Lower lobe of right lung (tissue), 2 donors: ENCODE measurements at regions not wholly inside any gene's neighbourhood (a gene's known extent, or its start where the extent isn't known, plus 50 kb on each side); places are given as distances from the start of the nearest gene placed in this dataset.
"Not testable (repeated sequence)": the region's sequence is repeated elsewhere in the genome, so short reads cannot be mapped to it uniquely, and the experiment has no call there.

Experiments used
- ATAC-seq, 2 donors: fragments of 200-7000 bp; cut with Tn5 transposase; one replicate each; pipeline ENCODE4 v1.9.1; 2020 to 2022; ENCODE audit warnings: mild to moderate bottlenecking in 2 of 2, moderate library complexity in 2 of 2
- DNase-seq: peaks from one replicate; pipeline ENCODE4 v3.0.0-alpha.2; 2020
- H3K27ac ChIP-seq: fragments of 200-600 bp; one replicate; pipeline ENCODE4 v1.8.0; 2022
- H3K27me3 ChIP-seq: fragments of 200-600 bp; one replicate; pipeline ENCODE4 v1.8.0; 2022; ENCODE audit warnings: low read depth
- H3K36me3 ChIP-seq: fragments of 200-600 bp; one replicate; pipeline ENCODE4 v1.8.0; 2022; ENCODE audit warnings: mild to moderate bottlenecking
- H3K4me1 ChIP-seq: fragments of 200-600 bp; one replicate; pipeline ENCODE4 v1.8.0; 2022
- H3K4me3 ChIP-seq: fragments of 200-600 bp; one replicate; pipeline ENCODE4 v1.8.0; 2022; ENCODE audit warnings: mild to moderate bottlenecking
- H3K9me3 ChIP-seq: fragments of 200-600 bp; one replicate; pipeline ENCODE4 v1.8.0; 2022
- intact Hi-C: fragments of 100-400 bp; cut with DNase I; formaldehyde crosslinking; loops from one replicate; pipeline ENCODE4 v1.11.0; 2022
- TF ChIP-seq, protein P1 (sequence below): fragments of 200-600 bp; IDR thresholded peaks from one replicate; pipeline ENCODE4 v1.8.0; 2022; ENCODE audit warnings: antibody characterized with exemption, mild to moderate bottlenecking
- donor health status: DM: no; HTN: yes; CAD: no; lungs with severe emphysema.

- Histone ChIP-seq H3K9me3 (peaks cover 7% of the 10 kb centered on the region), H3K27ac (no peak overlapping the region), H3K4me1 (no peaks in the 10 kb centered on the region), H3K27me3 (no peaks in the 10 kb centered on the region), H3K36me3 (no peaks in the 10 kb centered on the region), H3K4me3 (no peak overlapping the region)
- intact Hi-C loops = no loop called here
- DNase-seq (no peak), ATAC-seq (no peak)
- TF ChIP-seq, protein P1, sequence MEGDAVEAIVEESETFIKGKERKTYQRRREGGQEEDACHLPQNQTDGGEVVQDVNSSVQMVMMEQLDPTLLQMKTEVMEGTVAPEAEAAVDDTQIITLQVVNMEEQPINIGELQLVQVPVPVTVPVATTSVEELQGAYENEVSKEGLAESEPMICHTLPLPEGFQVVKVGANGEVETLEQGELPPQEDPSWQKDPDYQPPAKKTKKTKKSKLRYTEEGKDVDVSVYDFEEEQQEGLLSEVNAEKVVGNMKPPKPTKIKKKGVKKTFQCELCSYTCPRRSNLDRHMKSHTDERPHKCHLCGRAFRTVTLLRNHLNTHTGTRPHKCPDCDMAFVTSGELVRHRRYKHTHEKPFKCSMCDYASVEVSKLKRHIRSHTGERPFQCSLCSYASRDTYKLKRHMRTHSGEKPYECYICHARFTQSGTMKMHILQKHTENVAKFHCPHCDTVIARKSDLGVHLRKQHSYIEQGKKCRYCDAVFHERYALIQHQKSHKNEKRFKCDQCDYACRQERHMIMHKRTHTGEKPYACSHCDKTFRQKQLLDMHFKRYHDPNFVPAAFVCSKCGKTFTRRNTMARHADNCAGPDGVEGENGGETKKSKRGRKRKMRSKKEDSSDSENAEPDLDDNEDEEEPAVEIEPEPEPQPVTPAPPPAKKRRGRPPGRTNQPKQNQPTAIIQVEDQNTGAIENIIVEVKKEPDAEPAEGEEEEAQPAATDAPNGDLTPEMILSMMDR = no peak
These were observed 547.5 kb downstream of the KCNH5 start for GRCh38 chr14:62497708-62498107.

GRCh38 chr14:62501021-62501750 is 544.1 kb downstream of the KCNH5 start:
- ATAC-seq (no peak), DNase-seq (no peak)
- Histone ChIP-seq H3K4me1 (no peaks in the 10 kb centered on the region), H3K36me3 (no peaks in the 10 kb centered on the region), H3K27ac (no peak overlapping the region), H3K27me3 (no peaks in the 10 kb centered on the region), H3K4me3 (no peak overlapping the region), H3K9me3 (peaks cover 7% of the 10 kb centered on the region)
- TF ChIP-seq, protein P1 = no peak
- intact Hi-C loops = no loop called here

- intact Hi-C loops = no loop called here
- no peaks in the 10 kb centered on the region for H3K36me3 ChIP-seq
- no peak overlapping the region for H3K27ac ChIP-seq
- no peaks in the 10 kb centered on the region for H3K4me1 ChIP-seq
- H3K27me3 ChIP-seq = no peaks in the 10 kb centered on the region
- H3K4me3 ChIP-seq = no peak overlapping the region
- ATAC-seq (no peak), DNase-seq (no peak)
- TF ChIP-seq, protein P1 = no peak
- no peaks in the 10 kb centered on the region for H3K9me3 ChIP-seq
These were observed 540.2 kb downstream of the KCNH5 start for GRCh38 chr14:62505045-62505444.

DNA sequence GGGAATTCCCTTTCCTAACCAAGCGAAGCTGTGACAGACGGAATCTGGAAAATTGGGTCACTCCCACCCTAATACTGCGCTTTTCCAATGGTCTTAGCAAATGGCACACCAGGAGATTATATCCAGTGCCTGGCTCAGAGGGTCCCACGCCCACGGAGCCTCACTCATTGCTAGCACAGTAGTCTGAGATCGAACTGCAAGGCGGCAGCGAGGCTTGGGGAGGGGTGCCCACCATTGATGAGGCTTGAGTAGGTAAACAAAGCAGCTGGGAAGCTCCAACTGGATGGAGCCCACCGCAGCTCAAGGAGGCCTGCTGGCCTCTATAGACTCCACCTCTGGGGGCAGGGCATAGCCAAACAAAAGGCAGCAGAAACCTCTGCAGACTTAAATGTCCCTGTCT is 523.9 kb downstream of the KCNH5 start:
- DNase-seq, H3K27me3 ChIP-seq, ATAC-seq, H3K27ac ChIP-seq, intact Hi-C loops, H3K36me3 ChIP-seq, H3K4me3 ChIP-seq, H3K4me1 ChIP-seq: not testable (repeated sequence)
- peaks cover 17% of the 10 kb centered on the region for H3K9me3 ChIP-seq

GRCh38 chr14:62528296-62528695 is 517.0 kb downstream of the KCNH5 start:
- TF ChIP-seq, protein P1 = no peak
- DNase-seq = no peak
- no peaks in the 10 kb centered on the region for H3K36me3 ChIP-seq
- no peak overlapping the region for H3K4me3 ChIP-seq
- intact Hi-C loops = no loop called here
- H3K27ac ChIP-seq = no peak overlapping the region
- no peaks in the 10 kb centered on the region for H3K27me3 ChIP-seq
- ATAC-seq = no peak
- H3K4me1 ChIP-seq = no peaks in the 10 kb centered on the region
- no peaks in the 10 kb centered on the region for H3K9me3 ChIP-seq

DNA sequence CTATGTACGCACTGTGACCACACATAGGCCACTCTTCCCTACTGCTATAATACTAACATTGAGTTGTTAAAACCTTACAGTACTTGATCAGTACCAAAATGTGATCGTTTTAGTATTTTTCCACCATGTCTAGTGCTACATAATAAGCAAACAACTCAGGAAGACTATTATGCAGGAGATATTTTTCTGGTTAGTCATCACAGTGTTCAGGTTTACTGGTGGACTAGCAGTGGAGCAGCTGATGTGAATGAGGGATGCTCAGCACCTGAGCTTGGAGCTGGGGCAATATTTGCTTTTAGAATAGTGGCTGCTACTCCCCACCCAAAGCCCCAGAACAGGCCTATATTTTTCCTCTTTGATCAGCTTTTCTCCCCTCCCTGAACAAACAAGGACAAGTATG is 513.1 kb downstream of the KCNH5 start:
- H3K27me3 ChIP-seq = no peaks in the 10 kb centered on the region
- no peak for DNase-seq
- no peaks in the 10 kb centered on the region for H3K9me3 ChIP-seq
- no peak for ATAC-seq
- intact Hi-C loops = no loop called here
- no peaks in the 10 kb centered on the region for H3K4me1 ChIP-seq
- H3K4me3 ChIP-seq = no peak overlapping the region
- H3K36me3 ChIP-seq = no peaks in the 10 kb centered on the region
- TF ChIP-seq, protein P1 = no peak
- H3K27ac ChIP-seq = no peak overlapping the region
